GM19023 (cell line): ENCODE measurements at regions not wholly inside any gene's neighbourhood (a gene's known extent, or its start where the extent isn't known, plus 50 kb on each side); places are given as distances from the start of the nearest gene placed in this dataset.

Source experiments
- ATAC-seq: cut with Tn5 transposase; IDR thresholded peaks from one replicate; pipeline ENCODE4 v1.9.1; 2021; ENCODE audit warnings: mild to moderate bottlenecking, moderate library complexity; ENCODE audit not compliant: unreplicated experiment

- no peak for ATAC-seq
Observed at GRCh38 chr9:14401911-14402310, 88.0 kb upstream of the NFIB start.

GRCh38 chr9:14400658-14400995 is 86.7 kb upstream of the NFIB start:
- no peak for ATAC-seq

GRCh38 chr9:14399756-14400657 is 86.1 kb upstream of the NFIB start:
- ATAC-seq, result no peak

GRCh38 chr9:14398473-14398872 is 84.5 kb upstream of the NFIB start:
- ATAC-seq, result no peak

GRCh38 chr9:14396171-14396570 is 82.2 kb upstream of the NFIB start:
- ATAC-seq, result no peak

GRCh38 chr9:14395317-14396082 is 81.6 kb upstream of the NFIB start:
- ATAC-seq, result no peak

- ATAC-seq, result no peak
Observed at GRCh38 chr9:14393418-14393817, 79.5 kb upstream of the NFIB start.

GRCh38 chr9:14391620-14392019 is 77.7 kb upstream of the NFIB start:
- no peak for ATAC-seq

GRCh38 chr9:14389657-14390056 is 75.7 kb upstream of the NFIB start:
- ATAC-seq, result no peak

- ATAC-seq, result no peak
Observed at GRCh38 chr9:14389146-14389545, 75.2 kb upstream of the NFIB start.

GRCh38 chr9:14383773-14384172 is 69.8 kb upstream of the NFIB start:
- no peak for ATAC-seq

- ATAC-seq, result no peak
Observed at GRCh38 chr9:14383294-14383693, 69.4 kb upstream of the NFIB start.

- ATAC-seq, result no peak
Observed at GRCh38 chr9:14380061-14380836, 66.3 kb upstream of the NFIB start.

- no peak for ATAC-seq
Observed at GRCh38 chr9:14379280-14379679, 65.3 kb upstream of the NFIB start.

- no peak for ATAC-seq
Observed at GRCh38 chr9:14373706-14374105, 59.8 kb upstream of the NFIB start.

- ATAC-seq, result no peak
Observed at GRCh38 chr9:14373336-14373666, 59.4 kb upstream of the NFIB start.

GRCh38 chr9:14372437-14373335 is 58.7 kb upstream of the NFIB start:
- ATAC-seq, result no peak

- no peak for ATAC-seq
Observed at GRCh38 chr9:14369011-14369410, 55.1 kb upstream of the NFIB start.

GRCh38 chr9:14366076-14366475 is 52.1 kb upstream of the NFIB start:
- ATAC-seq, result no peak

GRCh38 chr9:14365670-14366069 is 51.7 kb upstream of the NFIB start:
- no peak for ATAC-seq
